Frontal cortex (tissue), 3 donors: ENCODE measurements at regions not wholly inside any gene's neighbourhood (a gene's known extent, or its start where the extent isn't known, plus 50 kb on each side); places are given as distances from the start of the nearest gene placed in this dataset.
"Not testable (repeated sequence)": the region's sequence is repeated elsewhere in the genome, so short reads cannot be mapped to it uniquely, and the experiment has no call there.

ENCODE experiments used
- DNase-seq, 2 donors: peaks; one replicate each; pipeline ENCODE4 v3.0.0; 2012; ENCODE audit warnings: low spot score in 2 of 2
- FAIRE-seq: peaks from 2 replicates; lab custom pipeline; 2012; peaks lifted over from hg19 to GRCh38; lab: Jason Lieb, UNC
- donor health status: control.
- donor health status: control.
- donor health status: control.

- DNase-seq (no peak), FAIRE-seq (no peak)
These were observed 178.3 kb upstream of the LRATD1 start for GRCh38 chr2:14454202-14454601.

GRCh38 chr2:14459786-14460325, 172.7 kb upstream of the LRATD1 start:
- FAIRE-seq: no peak

GRCh38 chr2:14475994-14476393, 156.5 kb upstream of the LRATD1 start:
- no peak for FAIRE-seq
- DNase-seq: no peak

More at GRCh38 chr2:14459786-14460325, 172.7 kb upstream of the LRATD1 start:
- no peak for DNase-seq

GRCh38 chr2:14479486-14479885, 153.0 kb upstream of the LRATD1 start:
- DNase-seq (no peak), FAIRE-seq (no peak)

DNA sequence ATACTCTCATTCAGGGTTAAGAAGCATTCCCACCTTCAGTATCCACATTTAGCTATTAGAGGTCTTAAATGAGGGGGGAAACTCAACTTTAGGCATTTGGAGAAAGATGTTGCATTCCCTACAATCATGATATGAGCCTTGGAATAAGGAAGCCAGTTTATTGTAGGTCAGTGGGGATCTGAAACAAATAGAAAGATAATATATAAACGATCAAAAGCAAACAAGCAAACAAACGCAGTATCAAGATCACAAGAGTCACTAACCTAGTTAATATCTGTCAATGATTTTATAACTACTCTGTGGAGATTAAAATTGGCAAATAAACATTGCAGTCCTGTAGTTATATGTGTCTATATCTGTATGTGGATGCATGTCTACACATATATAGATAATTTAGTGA, 152.4 kb upstream of the LRATD1 start:
- DNase-seq (no peak), FAIRE-seq (no peak)

DNA sequence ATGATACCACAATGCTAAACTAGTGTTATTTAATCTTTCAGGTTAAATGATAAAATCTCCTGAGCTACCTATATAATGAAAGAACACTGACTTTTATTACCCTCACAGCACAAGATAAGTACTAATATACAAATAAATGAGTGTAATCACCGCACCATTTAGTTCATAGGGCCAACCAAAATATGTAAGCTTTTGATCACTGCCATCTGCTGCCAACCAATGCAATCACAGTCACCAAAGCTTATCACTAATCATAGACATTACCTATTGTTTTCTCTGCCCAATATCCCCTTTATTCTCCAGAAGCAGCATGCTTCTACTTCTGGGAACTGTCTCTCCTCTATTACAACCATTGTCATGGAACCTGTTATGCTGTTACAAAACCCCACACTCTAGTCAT, 151.6 kb upstream of the LRATD1 start:
- FAIRE-seq: no peak

DNA sequence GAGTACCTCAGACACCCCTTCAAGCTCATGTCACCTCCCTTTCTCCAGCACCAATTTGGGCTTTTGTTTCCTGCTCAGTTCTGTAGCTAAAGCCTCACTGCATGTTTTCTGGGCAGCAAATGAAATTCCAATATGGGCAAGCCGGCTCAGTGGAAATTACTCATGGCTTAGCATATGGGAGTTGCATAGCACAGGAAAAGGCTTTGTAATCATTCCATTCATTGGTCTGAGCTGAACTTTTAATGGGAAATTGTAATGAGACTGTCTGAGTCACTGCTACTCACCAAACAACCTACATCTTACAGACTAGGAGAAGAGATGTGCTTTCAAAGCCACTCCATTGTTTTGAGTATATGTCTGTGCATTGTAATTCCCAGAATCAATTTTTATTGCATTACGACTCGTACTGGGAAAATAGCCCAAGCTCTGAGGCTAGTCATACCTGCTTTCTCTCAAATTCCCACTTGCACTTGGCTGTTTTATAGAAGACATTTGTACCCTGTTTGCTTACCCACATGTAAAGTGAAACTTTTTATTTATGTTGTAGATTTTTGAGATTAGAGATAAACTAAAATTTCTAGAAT, 139.5 kb upstream of the LRATD1 start:
- FAIRE-seq (no peak), DNase-seq (no peak)

More for the DNA sequence above, 151.6 kb upstream of the LRATD1 start:
- DNase-seq: no peak

DNA sequence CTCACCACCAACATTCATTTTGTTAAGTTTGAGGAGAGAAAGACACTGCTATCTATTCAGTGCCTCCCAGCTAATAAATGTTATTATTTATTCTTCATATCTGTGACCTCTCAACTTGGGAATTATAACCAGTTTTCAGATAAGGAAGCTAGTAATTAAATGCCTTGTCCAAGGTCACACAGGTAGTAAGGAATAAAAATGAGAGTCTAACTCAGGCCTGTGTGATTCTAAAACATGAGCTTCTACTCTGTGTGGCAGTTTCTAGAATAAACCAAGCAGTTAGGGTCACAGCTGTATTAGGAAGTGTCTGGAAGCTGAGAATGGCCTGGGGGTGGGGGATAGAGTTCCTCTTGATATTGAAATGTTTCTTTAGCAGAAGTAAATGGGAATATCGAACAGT, 137.8 kb upstream of the LRATD1 start:
- no peak for FAIRE-seq
- DNase-seq: no peak

DNA sequence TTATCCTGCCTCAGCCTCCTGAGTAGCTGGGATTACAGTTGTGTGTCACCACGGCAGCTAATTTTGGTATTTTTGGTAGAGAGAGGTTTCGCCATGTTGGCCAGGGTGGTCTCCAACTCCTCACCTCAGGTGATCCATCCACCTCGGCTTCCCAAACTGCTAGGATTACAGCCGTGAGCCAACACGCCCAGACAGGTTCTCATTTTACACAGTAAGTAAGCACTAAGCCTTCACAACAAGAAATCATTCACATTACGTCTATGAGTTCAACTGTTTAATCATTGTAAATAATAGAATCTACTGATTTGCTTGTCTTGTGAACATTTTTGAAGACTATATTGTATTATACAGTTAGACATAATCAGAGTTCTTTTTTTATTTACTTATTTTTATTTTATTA, 131.5 kb upstream of the LRATD1 start:
- DNase-seq (no peak), FAIRE-seq (no peak)

DNA sequence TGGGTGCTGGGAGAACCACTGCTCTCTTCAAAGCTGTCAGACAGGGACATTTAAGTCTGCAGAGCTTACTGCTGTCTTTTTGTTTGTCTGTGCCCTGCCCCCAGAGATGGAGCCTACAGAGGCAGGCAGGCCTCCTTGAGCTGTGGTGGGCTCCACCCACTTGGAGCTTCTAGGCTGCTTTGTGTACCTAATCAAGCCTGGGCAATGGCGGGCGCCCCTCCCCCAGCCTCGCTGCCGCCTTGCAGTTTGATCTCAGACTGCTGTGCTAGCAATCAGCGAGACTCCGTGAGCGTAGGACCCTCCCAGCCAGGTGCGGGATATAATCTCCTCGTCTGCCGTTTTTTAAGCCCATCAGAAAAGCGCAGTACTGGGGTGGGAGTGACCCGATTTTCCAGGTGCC, 125.6 kb upstream of the LRATD1 start:
- DNase-seq, FAIRE-seq: not testable (repeated sequence)

DNA sequence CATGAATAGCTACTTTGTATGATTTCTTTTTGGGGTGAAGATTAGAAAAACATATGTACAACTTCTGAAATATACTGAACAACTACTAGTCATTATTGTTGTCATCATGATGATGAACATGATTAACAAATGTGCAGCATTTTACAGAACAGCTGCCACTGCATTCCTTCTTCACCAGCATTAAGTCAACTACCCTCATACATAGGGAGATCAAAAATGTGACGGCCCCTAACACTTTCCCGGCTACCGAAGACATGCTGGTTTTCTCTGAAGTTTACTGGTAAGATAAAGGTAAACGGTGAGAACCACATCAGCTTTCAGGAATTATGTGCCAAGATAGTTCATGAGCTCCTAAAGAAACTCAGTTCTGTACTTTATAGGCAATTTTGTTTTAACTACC, 121.0 kb upstream of the LRATD1 start:
- FAIRE-seq (no peak), DNase-seq (no peak)

- no peak for DNase-seq
- no peak for FAIRE-seq
These were observed 118.6 kb upstream of the LRATD1 start for GRCh38 chr2:14513903-14514302.

DNA sequence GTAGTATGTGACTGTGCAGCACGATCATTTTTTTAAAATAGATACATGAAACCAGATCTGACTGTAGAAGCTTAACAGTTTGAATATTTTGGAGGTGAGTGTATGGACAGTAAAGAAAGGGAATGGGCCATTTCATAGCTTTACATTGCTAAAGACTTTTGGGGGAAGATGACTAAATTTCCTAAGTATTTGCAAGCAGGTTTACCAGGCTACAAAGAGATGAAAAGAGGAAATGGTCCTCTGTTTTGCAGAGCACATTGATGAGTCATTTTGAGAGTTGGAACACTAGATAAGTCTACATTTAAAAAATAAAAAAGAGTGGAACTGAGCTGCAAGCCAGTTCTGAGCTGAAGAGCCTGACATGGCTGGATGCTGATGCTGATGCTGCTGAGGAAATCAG, 115.7 kb upstream of the LRATD1 start:
- no peak for DNase-seq
- no peak for FAIRE-seq

DNA sequence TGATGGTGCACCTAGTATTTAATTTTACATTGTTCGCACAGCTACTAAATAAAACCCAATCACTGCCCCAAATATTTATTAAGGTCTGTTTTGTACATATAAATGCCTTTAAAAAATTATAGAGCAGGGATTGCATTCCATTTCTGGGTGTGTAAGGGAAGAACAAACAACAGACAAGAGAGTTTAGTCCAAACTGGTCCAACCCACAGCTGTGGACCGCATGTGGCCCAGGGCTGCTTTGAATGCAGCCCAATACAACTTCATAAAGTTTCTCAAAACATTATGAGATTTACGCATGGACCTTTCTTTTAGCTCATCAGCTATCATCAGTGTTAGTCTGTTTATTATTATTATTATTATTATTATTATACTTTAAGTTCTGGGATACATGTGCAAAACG, 114.8 kb upstream of the LRATD1 start:
- no peak for DNase-seq
- no peak for FAIRE-seq

- DNase-seq: no peak
These were observed 112.1 kb upstream of the LRATD1 start for GRCh38 chr2:14520385-14520945.

DNA sequence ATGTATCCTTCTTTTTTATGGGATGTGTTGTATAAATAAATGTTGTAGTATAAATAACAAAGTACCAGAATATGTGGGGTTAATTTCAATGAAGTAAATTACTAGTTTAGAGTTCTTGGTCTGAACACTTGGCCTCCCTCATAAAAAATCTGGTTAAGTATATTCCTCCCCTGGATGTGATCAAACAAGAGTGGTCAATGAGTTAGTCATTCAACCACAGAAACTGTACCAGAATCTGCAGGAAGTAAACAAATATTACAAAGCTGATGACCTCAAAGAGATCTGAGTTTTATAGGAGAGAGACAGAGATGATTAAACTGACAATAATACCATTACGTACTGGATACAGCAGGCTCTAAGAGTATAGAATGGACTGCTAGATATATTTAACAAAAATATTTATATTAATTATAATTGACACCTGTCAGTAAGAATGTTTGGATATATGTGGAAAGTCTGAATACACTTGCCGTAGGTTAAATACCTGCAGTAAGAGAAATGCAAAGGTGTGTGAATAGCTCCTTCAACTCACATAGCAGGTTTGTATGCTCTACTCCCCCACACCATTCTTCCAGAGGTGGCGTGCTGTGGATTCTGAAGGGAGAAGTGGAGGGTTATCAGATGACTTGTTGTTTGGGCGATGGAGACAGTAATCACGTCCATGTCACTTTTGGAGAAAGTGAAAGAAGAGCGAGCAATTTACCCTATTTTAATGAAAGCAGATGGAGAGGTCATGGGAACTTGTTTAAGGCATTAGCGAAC, 108.3 kb upstream of the LRATD1 start:
- FAIRE-seq: no peak

More at GRCh38 chr2:14520385-14520945, 112.1 kb upstream of the LRATD1 start:
- no peak for FAIRE-seq

DNA sequence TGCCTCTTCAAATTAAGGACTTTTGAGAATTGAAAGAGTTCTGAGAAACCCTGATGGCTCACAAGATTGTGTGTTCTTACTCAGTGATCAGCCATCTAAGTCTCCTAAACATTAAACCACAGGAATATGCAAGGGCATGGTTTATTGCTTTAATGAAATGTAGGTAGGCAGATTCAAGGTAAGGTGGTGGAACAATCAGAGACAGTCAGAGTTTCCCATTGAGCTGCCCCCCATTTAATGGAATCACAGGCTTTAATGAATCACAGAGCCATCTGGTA, 107.8 kb upstream of the LRATD1 start:
- DNase-seq (no peak), FAIRE-seq (no peak)

More for the DNA sequence above, 108.3 kb upstream of the LRATD1 start:
- DNase-seq: no peak

DNA sequence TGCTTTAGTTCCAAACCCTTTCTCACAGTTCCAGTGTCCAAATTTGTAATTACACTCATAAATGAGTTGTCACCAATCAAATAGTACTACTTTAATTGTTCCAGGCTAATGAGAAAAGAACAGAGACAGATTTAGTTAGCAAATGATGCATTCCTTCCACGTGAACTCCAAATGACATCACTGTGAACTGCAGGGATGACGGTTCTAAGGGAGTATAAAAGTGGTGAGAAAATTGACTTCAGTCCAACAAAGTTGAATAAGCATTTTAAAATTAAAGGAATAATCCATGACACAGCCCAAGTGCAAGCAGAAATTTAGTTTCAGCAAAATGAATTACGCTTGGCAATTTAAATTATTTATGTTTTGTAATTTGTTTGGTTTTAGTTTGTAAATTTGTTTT, 102.0 kb upstream of the LRATD1 start:
- DNase-seq: no peak
- FAIRE-seq: no peak

GRCh38 chr2:14533131-14533757, 99.3 kb upstream of the LRATD1 start:
- DNase-seq: no peak
- FAIRE-seq: no peak

DNA sequence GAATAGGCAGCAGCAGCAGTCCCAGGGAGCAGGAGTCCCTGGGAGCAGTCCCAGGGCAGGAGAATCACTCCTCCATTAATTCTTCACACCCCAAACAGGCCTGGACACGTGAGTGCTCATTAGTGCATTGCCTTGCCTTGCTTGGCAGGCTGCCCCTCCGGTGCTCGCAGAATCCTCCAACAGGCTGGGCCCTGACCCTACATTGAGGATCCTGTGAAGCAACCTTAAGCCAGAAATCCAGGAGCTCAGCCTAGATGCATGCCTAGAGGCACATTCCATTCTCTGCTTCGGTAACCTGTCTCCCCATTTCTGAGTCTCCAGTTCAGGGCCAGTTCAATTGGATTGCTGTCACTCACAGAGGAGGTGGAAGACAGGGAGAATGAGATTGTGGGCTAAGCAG, 97.4 kb upstream of the LRATD1 start:
- no peak for DNase-seq
- FAIRE-seq: no peak

DNA sequence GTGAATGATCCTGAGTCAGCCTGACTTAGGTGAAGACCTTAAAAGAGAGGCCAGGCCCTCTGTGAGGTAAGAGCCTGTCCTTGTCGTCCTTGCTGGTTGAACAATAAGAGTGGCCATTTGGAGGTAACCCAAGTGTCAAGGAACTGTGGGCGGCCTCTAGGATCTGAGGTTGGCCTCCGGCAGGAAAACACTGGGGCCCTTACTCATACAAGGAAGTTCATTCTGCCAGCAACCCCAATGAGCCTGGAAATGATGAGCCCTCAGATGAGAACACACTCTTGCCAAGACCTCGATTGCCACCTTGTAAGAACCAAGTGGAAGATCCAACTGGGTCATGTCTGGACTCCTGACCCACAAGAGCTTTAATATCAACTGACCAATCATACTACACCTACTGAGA, 95.5 kb upstream of the LRATD1 start:
- FAIRE-seq: no peak
- DNase-seq: no peak
